Activated naive CD4-positive, alpha-beta T cell treated with anti-CD3 and anti-CD28 coated beads, Interleukin-2, amount 10 ng/mL, durations not matched to agents 7 days and 5 days (primary cell): ENCODE measurements at regions not wholly inside any gene's neighbourhood (a gene's known extent, or its start where the extent isn't known, plus 50 kb on each side); places are given as distances from the start of the nearest gene placed in this dataset.

Experiments
- CTCF ChIA-PET: fragments of 350-600 bp; sonication (Branson Sonifier 250); formaldehyde crosslinking; loops from one replicate; lab custom pipeline; 2021; ENCODE audit warnings: antibody characterized with exemption; lab: Charles Lee
- DNase-seq: peaks from one replicate; pipeline ENCODE4 v3.0.0-alpha.2; 2020
- H3K27ac Mint-ChIP-seq: one replicate; pipeline ENCODE4 v1.8.0; 2021; ENCODE audit warnings: mild to moderate bottlenecking, moderate library complexity, mixed read lengths
- H3K27me3 Mint-ChIP-seq: one replicate; pipeline ENCODE4 v1.8.0; 2021; ENCODE audit warnings: mild to moderate bottlenecking, mixed read lengths
- H3K36me3 Mint-ChIP-seq: one replicate; pipeline ENCODE4 v1.8.0; 2021; ENCODE audit warnings: mixed read lengths
- H3K4me1 Mint-ChIP-seq: one replicate; pipeline ENCODE4 v1.8.0; 2021; ENCODE audit warnings: mixed read lengths
- H3K4me3 Mint-ChIP-seq: one replicate; pipeline ENCODE4 v1.8.0; 2021; ENCODE audit warnings: mild to moderate bottlenecking, moderate library complexity, mixed read lengths
- H3K9me3 Mint-ChIP-seq: one replicate; pipeline ENCODE4 v1.8.0; 2021; ENCODE audit warnings: mixed read lengths

GRCh38 chr1:218049641-218050040 is 235.5 kb upstream of the RRP15 start:
- no peak for DNase-seq

DNA sequence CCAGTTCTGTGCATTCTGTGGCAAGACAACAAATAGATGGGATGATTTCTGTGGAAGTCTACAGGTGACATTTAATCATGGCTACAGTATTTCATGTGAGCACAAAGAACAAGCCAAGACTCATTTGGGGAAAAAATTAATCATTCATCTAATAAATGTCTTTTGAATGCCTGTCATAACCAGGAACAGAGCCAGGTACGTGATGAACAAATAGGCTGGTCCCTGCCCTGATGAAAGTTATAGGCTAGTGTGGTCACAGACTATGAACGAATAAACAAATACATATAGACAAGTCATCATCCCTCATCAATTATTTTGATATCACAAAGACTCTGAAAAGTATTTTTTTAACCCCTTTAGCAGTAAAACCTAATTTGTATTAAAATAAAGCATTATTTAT is 226.4 kb upstream of the RRP15 start:
- Mint-ChIP-seq H3K4me1 (no peaks in the 10 kb centered on the region), H3K27ac (no peak overlapping the region), H3K9me3 (no peaks in the 10 kb centered on the region), H3K36me3 (no peaks in the 10 kb centered on the region), H3K27me3 (no peaks in the 10 kb centered on the region), H3K4me3 (no peak overlapping the region)
- CTCF ChIA-PET, result no interaction called here
- DNase-seq, result no peak

More at GRCh38 chr1:218049641-218050040, 235.5 kb upstream of the RRP15 start:
- H3K4me3 Mint-ChIP-seq, result no peak overlapping the region
- no peaks in the 10 kb centered on the region for H3K27me3 Mint-ChIP-seq
- H3K27ac Mint-ChIP-seq, result no peak overlapping the region
- no peaks in the 10 kb centered on the region for H3K9me3 Mint-ChIP-seq
- CTCF ChIA-PET, result no interaction called here
- H3K36me3 Mint-ChIP-seq, result no peaks in the 10 kb centered on the region
- no peaks in the 10 kb centered on the region for H3K4me1 Mint-ChIP-seq

GRCh38 chr1:218064426-218064825 is 220.7 kb upstream of the RRP15 start:
- no peak for DNase-seq
- H3K27me3 Mint-ChIP-seq, result no peaks in the 10 kb centered on the region
- no peaks in the 10 kb centered on the region for H3K36me3 Mint-ChIP-seq
- CTCF ChIA-PET, result no interaction called here
- no peaks in the 10 kb centered on the region for H3K4me1 Mint-ChIP-seq
- no peak overlapping the region for H3K4me3 Mint-ChIP-seq
- H3K9me3 Mint-ChIP-seq, result no peaks in the 10 kb centered on the region
- no peak overlapping the region for H3K27ac Mint-ChIP-seq

GRCh38 chr1:218066332-218066731 is 218.8 kb upstream of the RRP15 start:
- DNase-seq, result no peak

DNA sequence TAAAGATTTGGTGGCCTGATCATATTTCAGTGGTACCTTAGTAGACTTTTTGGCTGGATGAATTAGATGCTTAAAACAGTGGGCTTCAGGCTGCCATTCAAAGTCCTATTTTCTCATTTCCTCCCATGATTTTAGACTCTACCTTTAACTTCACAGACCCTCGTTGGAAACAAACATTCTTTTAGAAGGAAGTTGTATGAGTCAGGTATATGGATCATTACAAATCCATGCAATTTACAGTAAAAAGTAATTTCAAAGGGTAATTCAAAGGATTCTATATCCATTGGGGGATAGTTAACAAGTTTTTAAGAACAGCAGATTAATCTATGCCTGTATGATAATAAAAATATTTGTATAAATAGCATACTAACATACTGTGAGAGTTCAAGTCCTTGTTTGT is 216.9 kb upstream of the RRP15 start:
- Mint-ChIP-seq H3K27ac (no peak overlapping the region), H3K36me3 (no peaks in the 10 kb centered on the region), H3K9me3 (no peaks in the 10 kb centered on the region), H3K4me1 (no peaks in the 10 kb centered on the region), H3K4me3 (no peak overlapping the region), H3K27me3 (no peaks in the 10 kb centered on the region)
- CTCF ChIA-PET, result no interaction called here
- DNase-seq, result no peak

More at GRCh38 chr1:218066332-218066731, 218.8 kb upstream of the RRP15 start:
- Mint-ChIP-seq H3K27me3 (no peaks in the 10 kb centered on the region), H3K4me3 (no peak overlapping the region), H3K9me3 (no peaks in the 10 kb centered on the region), H3K4me1 (no peaks in the 10 kb centered on the region), H3K36me3 (no peaks in the 10 kb centered on the region), H3K27ac (no peak overlapping the region)
- CTCF ChIA-PET, result no interaction called here

DNA sequence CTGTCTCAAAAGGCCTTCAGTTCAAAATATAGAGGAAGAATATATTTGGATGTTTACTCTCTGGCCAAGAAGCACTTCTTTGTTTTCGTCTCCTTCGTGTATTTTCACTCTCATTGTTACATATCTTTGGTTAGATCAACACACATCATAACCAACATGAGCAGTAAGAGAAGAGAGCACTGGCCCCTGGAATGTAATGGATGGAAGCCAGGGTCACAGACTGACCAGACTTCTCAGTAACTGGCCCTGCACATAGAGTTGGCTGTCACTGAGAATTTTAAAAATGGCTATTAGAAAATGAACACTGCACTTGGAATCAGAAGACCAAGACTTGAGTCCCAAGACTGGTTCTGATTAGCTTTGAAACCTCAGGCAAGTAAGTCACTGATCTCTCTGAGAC is 215.9 kb upstream of the RRP15 start:
- Mint-ChIP-seq H3K9me3 (no peaks in the 10 kb centered on the region), H3K4me3 (no peak overlapping the region), H3K27me3 (no peaks in the 10 kb centered on the region), H3K27ac (no peak overlapping the region), H3K36me3 (no peaks in the 10 kb centered on the region), H3K4me1 (no peaks in the 10 kb centered on the region)
- CTCF ChIA-PET, result interaction anchor here (0.8 kb wide), 1 partner anchor 10 kb away, joined by 6 read pairs; no protein-coding TSS in a partner anchor
- no peak for DNase-seq

- DNase-seq, result no peak
- CTCF ChIA-PET, result no interaction called here
- Mint-ChIP-seq H3K9me3 (peaks cover 6% of the 10 kb centered on the region), H3K4me1 (no peaks in the 10 kb centered on the region), H3K27ac (no peak overlapping the region), H3K27me3 (no peaks in the 10 kb centered on the region), H3K4me3 (no peak overlapping the region), H3K36me3 (no peaks in the 10 kb centered on the region)
Measured at GRCh38 chr1:218073062-218073461, 212.0 kb upstream of the RRP15 start.

DNA sequence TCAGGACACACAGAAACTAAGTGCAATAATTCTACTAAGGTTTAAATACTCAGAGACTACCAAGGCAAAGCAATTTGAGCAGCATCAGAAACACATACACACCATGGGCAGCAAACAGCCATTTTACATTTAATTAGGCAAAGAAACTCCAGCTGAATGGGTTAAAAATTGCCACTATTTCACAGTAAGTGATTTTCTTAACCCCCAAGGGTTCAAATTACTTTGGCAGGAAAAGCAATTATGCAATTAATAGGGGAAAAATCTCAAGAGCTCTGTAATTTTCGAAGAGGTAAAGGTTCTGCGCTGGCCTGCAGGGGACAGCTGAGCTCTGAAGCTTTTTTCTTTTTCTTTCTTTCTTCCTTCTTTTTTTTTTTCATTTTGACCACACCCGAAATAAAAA is 206.2 kb upstream of the RRP15 start:
- Mint-ChIP-seq H3K36me3 (no peaks in the 10 kb centered on the region), H3K27ac (no peak overlapping the region), H3K4me1 (no peaks in the 10 kb centered on the region), H3K4me3 (no peak overlapping the region), H3K27me3 (no peaks in the 10 kb centered on the region), H3K9me3 (peaks cover 13% of the 10 kb centered on the region)
- CTCF ChIA-PET, result interaction anchor here (0.7 kb wide), 1 partner anchor 10 kb away, joined by 6 read pairs; no protein-coding TSS in a partner anchor
- no peak for DNase-seq

- CTCF ChIA-PET, result interaction anchor here (0.7 kb wide), 1 partner anchor 10 kb away, joined by 6 read pairs; no protein-coding TSS in a partner anchor
- H3K27ac Mint-ChIP-seq, result no peak overlapping the region
- no peaks in the 10 kb centered on the region for H3K4me1 Mint-ChIP-seq
- peaks cover 13% of the 10 kb centered on the region for H3K9me3 Mint-ChIP-seq
- H3K27me3 Mint-ChIP-seq, result no peaks in the 10 kb centered on the region
- no peak for DNase-seq
- H3K4me3 Mint-ChIP-seq, result no peak overlapping the region
- H3K36me3 Mint-ChIP-seq, result no peaks in the 10 kb centered on the region
Measured at GRCh38 chr1:218079347-218079746, 205.7 kb upstream of the RRP15 start.

GRCh38 chr1:218079820-218080219 is 205.3 kb upstream of the RRP15 start:
- Mint-ChIP-seq H3K4me3 (no peak overlapping the region), H3K9me3 (peaks cover 13% of the 10 kb centered on the region), H3K27me3 (no peaks in the 10 kb centered on the region), H3K4me1 (no peaks in the 10 kb centered on the region), H3K36me3 (no peaks in the 10 kb centered on the region), H3K27ac (no peak overlapping the region)
- DNase-seq, result no peak
- CTCF ChIA-PET, result no interaction called here

GRCh38 chr1:218080863-218081262 is 204.2 kb upstream of the RRP15 start:
- H3K4me1 Mint-ChIP-seq, result no peaks in the 10 kb centered on the region
- CTCF ChIA-PET, result no interaction called here
- DNase-seq, result no peak
- H3K36me3 Mint-ChIP-seq, result no peaks in the 10 kb centered on the region
- H3K4me3 Mint-ChIP-seq, result no peak overlapping the region
- H3K27ac Mint-ChIP-seq, result no peak overlapping the region
- no peaks in the 10 kb centered on the region for H3K27me3 Mint-ChIP-seq
- peaks cover 10% of the 10 kb centered on the region for H3K9me3 Mint-ChIP-seq

- H3K4me3 Mint-ChIP-seq, result no peak overlapping the region
- no peak overlapping the region for H3K27ac Mint-ChIP-seq
- CTCF ChIA-PET, result no interaction called here
- H3K27me3 Mint-ChIP-seq, result no peaks in the 10 kb centered on the region
- no peak for DNase-seq
- no peaks in the 10 kb centered on the region for H3K4me1 Mint-ChIP-seq
- peaks cover 8% of the 10 kb centered on the region for H3K9me3 Mint-ChIP-seq
- no peaks in the 10 kb centered on the region for H3K36me3 Mint-ChIP-seq
Measured at GRCh38 chr1:218081358-218081757, 203.7 kb upstream of the RRP15 start.

GRCh38 chr1:218090459-218090858 is 194.6 kb upstream of the RRP15 start:
- no peaks in the 10 kb centered on the region for H3K27me3 Mint-ChIP-seq
- no peak overlapping the region for H3K27ac Mint-ChIP-seq
- no peaks in the 10 kb centered on the region for H3K4me1 Mint-ChIP-seq
- no peak for DNase-seq
- no peak overlapping the region for H3K4me3 Mint-ChIP-seq
- H3K36me3 Mint-ChIP-seq, result no peaks in the 10 kb centered on the region
- CTCF ChIA-PET, result no interaction called here
- no peaks in the 10 kb centered on the region for H3K9me3 Mint-ChIP-seq

GRCh38 chr1:218101409-218101808 is 183.7 kb upstream of the RRP15 start:
- Mint-ChIP-seq H3K27me3 (no peaks in the 10 kb centered on the region), H3K4me3 (no peak overlapping the region), H3K4me1 (no peaks in the 10 kb centered on the region), H3K9me3 (peaks cover 3% of the 10 kb centered on the region), H3K27ac (no peak overlapping the region), H3K36me3 (no peaks in the 10 kb centered on the region)
- CTCF ChIA-PET, result no interaction called here
- DNase-seq, result no peak

DNA sequence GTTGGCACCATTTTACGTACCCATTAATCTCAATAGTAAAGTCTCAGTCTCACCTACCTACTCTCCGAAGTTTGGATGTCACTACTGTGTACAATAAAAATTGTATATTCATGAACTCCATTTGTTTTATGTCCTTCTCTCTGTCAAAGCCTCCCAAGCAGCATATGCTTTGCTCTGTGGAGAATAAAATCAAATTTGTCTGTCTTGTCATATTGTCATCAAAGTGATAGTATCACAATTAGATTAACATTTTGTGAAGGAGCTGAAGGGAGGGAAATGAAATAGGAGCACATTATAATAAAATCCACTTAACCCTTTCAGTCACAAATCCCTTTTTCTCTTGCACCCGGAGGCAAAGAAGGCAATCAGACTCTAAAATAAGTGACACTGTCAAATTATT is 177.1 kb upstream of the RRP15 start:
- H3K4me1 Mint-ChIP-seq, result no peaks in the 10 kb centered on the region
- H3K27me3 Mint-ChIP-seq, result no peaks in the 10 kb centered on the region
- no peak overlapping the region for H3K4me3 Mint-ChIP-seq
- peaks cover 5% of the 10 kb centered on the region for H3K9me3 Mint-ChIP-seq
- no peak for DNase-seq
- no peaks in the 10 kb centered on the region for H3K36me3 Mint-ChIP-seq
- no peak overlapping the region for H3K27ac Mint-ChIP-seq
- CTCF ChIA-PET, result no interaction called here

DNA sequence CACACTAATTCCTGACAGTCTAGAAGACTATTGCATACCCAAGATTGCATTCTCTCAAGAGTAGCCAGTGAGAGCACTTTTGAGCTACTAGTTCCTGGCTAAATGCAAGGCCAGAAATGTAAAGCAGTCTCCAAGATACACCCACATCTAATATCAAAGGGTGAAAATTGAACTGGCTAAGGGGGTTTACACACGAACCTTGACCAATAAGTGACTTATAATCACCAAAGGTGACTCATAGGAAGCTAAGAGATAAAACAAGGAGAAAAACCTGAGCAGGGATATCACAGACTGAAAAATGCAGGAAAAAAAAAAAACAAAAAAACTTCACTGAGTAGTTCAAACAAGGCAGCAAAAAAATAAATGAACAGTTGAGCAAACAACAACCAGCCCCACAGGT is 172.2 kb upstream of the RRP15 start:
- Mint-ChIP-seq H3K36me3 (no peaks in the 10 kb centered on the region), H3K27me3 (no peaks in the 10 kb centered on the region), H3K4me1 (no peaks in the 10 kb centered on the region), H3K27ac (no peak overlapping the region), H3K9me3 (peaks cover 3% of the 10 kb centered on the region), H3K4me3 (no peak overlapping the region)
- CTCF ChIA-PET, result no interaction called here
- no peak for DNase-seq
